ENCODE measurements at regions not wholly inside any gene's neighbourhood (a gene's known extent, or its start where the extent isn't known, plus 50 kb on each side); places are given as distances from the start of the nearest gene placed in this dataset.

- Histone ChIP-seq H3K23ac (ENCODE audit: low read length) (no peak overlapping the region), H3K36me3 (ENCODE audit: control insufficient read depth in 1 of 2, insufficient read depth in 2 of 2, low read length in 2 of 2) (no peaks in the 10 kb centered on the region), H3K4me2 (ENCODE audit: low read length) (no peak overlapping the region), H3K27me3 (ENCODE audit: insufficient read depth, low read length) (no peaks in the 10 kb centered on the region), H3K4me1 (ENCODE audit: control insufficient read depth in 1 of 2, insufficient read depth in 2 of 2, low read length in 2 of 2) (no peaks in the 10 kb centered on the region), H3K9me3 (ENCODE audit: insufficient read depth, low read depth, low read length) (no peaks in the 10 kb centered on the region), H2BK120ac (ENCODE audit: insufficient read depth, low read length, poor library complexity) (no peak overlapping the region), H2AK5ac (ENCODE audit: low read length) (no peak overlapping the region), H3K4ac (ENCODE audit: low read depth, low read length) (no peak overlapping the region), H3K79me1 (ENCODE audit: low read length) (no peaks in the 10 kb centered on the region), H2BK12ac (ENCODE audit: low read length) (no peak overlapping the region), H4K12ac (ENCODE audit: low read depth, low read length) (no peak overlapping the region), H3K79me2 (ENCODE audit: control insufficient read depth, insufficient read depth, low read length, poor library complexity) (no peaks in the 10 kb centered on the region), H3K4me3 (ENCODE audit: low read depth, low read length) (no peak overlapping the region), H3K27ac (ENCODE audit: low read depth, low read length) (no peak overlapping the region), H4K91ac (ENCODE audit: low read depth, low read length) (no peak overlapping the region), H2BK5ac (ENCODE audit: low read depth, low read length, poor library complexity) (no peak overlapping the region), H3K9ac (ENCODE audit: low read length) (no peak overlapping the region), H2AFZ (ENCODE audit: insufficient read depth, low read length, poor library complexity) (no peak overlapping the region), H3K18ac (ENCODE audit: low read length) (no peak overlapping the region), H3K14ac (ENCODE audit: low read length) (no peak overlapping the region), H4K8ac (ENCODE audit: low read depth, low read length) (no peak overlapping the region)
- WGBS (ENCODE audit: extremely low coverage, insufficient coverage, insufficient read length), result no CpG with 5 or more reads among the region's 3 CpGs
- DNase-seq, result no peak
Observed at GRCh38 chr11:121749691-121750090, 296.9 kb upstream of the SORL1-AS1 start.

DNA sequence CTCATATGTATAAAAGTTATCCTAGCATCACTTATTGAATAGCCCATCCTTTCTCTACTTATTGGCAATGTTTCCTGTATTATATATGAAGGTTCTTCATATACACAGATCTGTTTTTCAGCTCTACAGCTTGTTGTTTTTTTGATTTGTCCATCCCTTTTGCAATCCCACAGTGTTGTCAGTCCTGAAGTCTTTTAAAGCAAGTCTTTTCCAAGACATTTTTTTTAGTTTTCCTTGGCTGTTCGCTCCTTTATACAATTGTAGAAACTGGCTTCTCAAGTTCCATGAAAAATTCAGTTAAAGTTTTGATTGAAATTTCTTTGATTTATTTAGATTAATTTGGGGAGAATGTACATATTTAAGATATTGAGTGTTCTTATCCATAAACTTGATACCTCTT is 295.3 kb upstream of the SORL1-AS1 start:
- no peak overlapping the region for H3K4me2 ChIP-seq (ENCODE audit: low read length)
- H4K8ac ChIP-seq (ENCODE audit: low read depth, low read length), result no peak overlapping the region
- no peaks in the 10 kb centered on the region for H3K79me1 ChIP-seq (ENCODE audit: low read length)

GRCh38 chr11:121743285-121743684 is 290.5 kb upstream of the SORL1-AS1 start:
- H3K4me1 ChIP-seq (ENCODE audit: control insufficient read depth in 1 of 2, insufficient read depth in 2 of 2, low read length in 2 of 2), result no peaks in the 10 kb centered on the region
- H3K27me3 ChIP-seq (ENCODE audit: insufficient read depth, low read length), result no peaks in the 10 kb centered on the region
- WGBS (ENCODE audit: extremely low coverage, insufficient coverage, insufficient read length), result no CpG with 5 or more reads among the region's 1 CpG
- H3K14ac ChIP-seq (ENCODE audit: low read length), result no peak overlapping the region
- no peaks in the 10 kb centered on the region for H3K79me2 ChIP-seq (ENCODE audit: control insufficient read depth, insufficient read depth, low read length, poor library complexity)
- H3K4me2 ChIP-seq (ENCODE audit: low read length), result no peak overlapping the region
- no peak overlapping the region for H3K27ac ChIP-seq (ENCODE audit: low read depth, low read length)
- H3K4ac ChIP-seq (ENCODE audit: low read depth, low read length), result no peak overlapping the region
- no peaks in the 10 kb centered on the region for H3K9me3 ChIP-seq (ENCODE audit: insufficient read depth, low read depth, low read length)
- H2AK5ac ChIP-seq (ENCODE audit: low read length), result no peak overlapping the region
- no peak overlapping the region for H3K4me3 ChIP-seq (ENCODE audit: low read depth, low read length)
- H3K79me1 ChIP-seq (ENCODE audit: low read length), result no peaks in the 10 kb centered on the region
- H2AFZ ChIP-seq (ENCODE audit: insufficient read depth, low read length, poor library complexity), result no peak overlapping the region
- no peak overlapping the region for H2BK120ac ChIP-seq (ENCODE audit: insufficient read depth, low read length, poor library complexity)
- no peaks in the 10 kb centered on the region for H3K36me3 ChIP-seq (ENCODE audit: control insufficient read depth in 1 of 2, insufficient read depth in 2 of 2, low read length in 2 of 2)
- H4K12ac ChIP-seq (ENCODE audit: low read depth, low read length), result no peak overlapping the region
- no peak overlapping the region for H2BK12ac ChIP-seq (ENCODE audit: low read length)
- H3K23ac ChIP-seq (ENCODE audit: low read length), result no peak overlapping the region
- no peak overlapping the region for H2BK5ac ChIP-seq (ENCODE audit: low read depth, low read length, poor library complexity)
- no peak overlapping the region for H3K18ac ChIP-seq (ENCODE audit: low read length)
- no peak overlapping the region for H3K9ac ChIP-seq (ENCODE audit: low read length)
- no peak overlapping the region for H4K8ac ChIP-seq (ENCODE audit: low read depth, low read length)
- DNase-seq, result no peak
- H4K91ac ChIP-seq (ENCODE audit: low read depth, low read length), result no peak overlapping the region

More for the DNA sequence above, 295.3 kb upstream of the SORL1-AS1 start:
- H3K4me3 ChIP-seq (ENCODE audit: low read depth, low read length), result no peak overlapping the region
- H3K36me3 ChIP-seq (ENCODE audit: control insufficient read depth in 1 of 2, insufficient read depth in 2 of 2, low read length in 2 of 2), result no peaks in the 10 kb centered on the region
- H2BK120ac ChIP-seq (ENCODE audit: insufficient read depth, low read length, poor library complexity), result no peak overlapping the region
- no peak overlapping the region for H4K91ac ChIP-seq (ENCODE audit: low read depth, low read length)
- no peak overlapping the region for H2AK5ac ChIP-seq (ENCODE audit: low read length)
- H3K9ac ChIP-seq (ENCODE audit: low read length), result no peak overlapping the region
- H2AFZ ChIP-seq (ENCODE audit: insufficient read depth, low read length, poor library complexity), result no peak overlapping the region
- no peak overlapping the region for H3K27ac ChIP-seq (ENCODE audit: low read depth, low read length)
- H2BK12ac ChIP-seq (ENCODE audit: low read length), result no peak overlapping the region
- no peaks in the 10 kb centered on the region for H3K79me2 ChIP-seq (ENCODE audit: control insufficient read depth, insufficient read depth, low read length, poor library complexity)
- no peak overlapping the region for H4K12ac ChIP-seq (ENCODE audit: low read depth, low read length)
- H3K18ac ChIP-seq (ENCODE audit: low read length), result no peak overlapping the region
- H3K14ac ChIP-seq (ENCODE audit: low read length), result no peak overlapping the region
- no peak overlapping the region for H3K4ac ChIP-seq (ENCODE audit: low read depth, low read length)
- no peak overlapping the region for H3K23ac ChIP-seq (ENCODE audit: low read length)
- H3K9me3 ChIP-seq (ENCODE audit: insufficient read depth, low read depth, low read length), result no peaks in the 10 kb centered on the region
- no peak overlapping the region for H2BK5ac ChIP-seq (ENCODE audit: low read depth, low read length, poor library complexity)
- no peaks in the 10 kb centered on the region for H3K27me3 ChIP-seq (ENCODE audit: insufficient read depth, low read length)
- no CpG with 5 or more reads among the region's 1 CpG for WGBS (ENCODE audit: extremely low coverage, insufficient coverage, insufficient read length)
- no peak for DNase-seq
- H3K4me1 ChIP-seq (ENCODE audit: control insufficient read depth in 1 of 2, insufficient read depth in 2 of 2, low read length in 2 of 2), result no peaks in the 10 kb centered on the region

DNA sequence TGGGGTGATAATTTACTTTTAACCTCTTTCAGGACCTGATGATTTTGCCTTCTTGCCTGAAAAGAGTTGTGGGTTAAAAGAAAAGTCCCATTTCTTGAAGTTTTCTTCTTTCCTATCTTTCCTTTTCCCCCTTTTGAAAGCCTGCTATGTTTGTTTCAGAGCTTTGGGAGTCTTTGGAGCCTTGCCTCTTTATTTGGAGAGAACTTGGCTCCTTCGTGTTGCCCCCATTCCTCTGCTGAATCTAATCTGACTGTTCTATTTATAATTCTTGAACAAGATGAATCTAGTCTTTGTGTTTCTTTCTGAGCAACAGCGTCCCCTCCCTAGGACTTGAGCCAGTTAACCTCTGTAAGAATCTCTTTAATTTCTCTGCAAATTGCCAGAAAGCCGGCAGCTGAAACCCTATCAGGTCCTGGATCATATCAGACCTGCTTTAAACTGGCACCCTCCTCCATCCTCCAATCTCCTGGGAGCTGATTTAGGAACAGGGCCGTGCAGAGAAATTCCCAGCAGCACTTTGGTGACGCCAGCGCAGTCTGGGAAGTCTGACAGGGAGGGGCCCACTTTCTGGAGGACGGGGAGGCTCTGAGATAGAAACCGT is 289.1 kb upstream of the SORL1-AS1 start:
- H3K27me3 ChIP-seq (ENCODE audit: insufficient read depth, low read length), result no peaks in the 10 kb centered on the region
- H3K79me1 ChIP-seq (ENCODE audit: low read length), result no peaks in the 10 kb centered on the region
- no peaks in the 10 kb centered on the region for H3K9me3 ChIP-seq (ENCODE audit: insufficient read depth, low read depth, low read length)
- H3K4me2 ChIP-seq (ENCODE audit: low read length), result no peak overlapping the region
- no peak overlapping the region for H3K9ac ChIP-seq (ENCODE audit: low read length)
- H2BK5ac ChIP-seq (ENCODE audit: low read depth, low read length, poor library complexity), result no peak overlapping the region
- WGBS (ENCODE audit: extremely low coverage, insufficient coverage, insufficient read length), result no CpG with 5 or more reads among the region's 8 CpGs
- no peak overlapping the region for H3K4ac ChIP-seq (ENCODE audit: low read depth, low read length)
- H3K4me3 ChIP-seq (ENCODE audit: low read depth, low read length), result no peak overlapping the region
- no peak overlapping the region for H3K14ac ChIP-seq (ENCODE audit: low read length)
- H2BK120ac ChIP-seq (ENCODE audit: insufficient read depth, low read length, poor library complexity), result no peak overlapping the region
- no peak overlapping the region for H3K23ac ChIP-seq (ENCODE audit: low read length)
- no peak overlapping the region for H4K12ac ChIP-seq (ENCODE audit: low read depth, low read length)
- no peaks in the 10 kb centered on the region for H3K79me2 ChIP-seq (ENCODE audit: control insufficient read depth, insufficient read depth, low read length, poor library complexity)
- no peak overlapping the region for H4K8ac ChIP-seq (ENCODE audit: low read depth, low read length)
- no peak overlapping the region for H3K18ac ChIP-seq (ENCODE audit: low read length)
- H3K4me1 ChIP-seq (ENCODE audit: control insufficient read depth in 1 of 2, insufficient read depth in 2 of 2, low read length in 2 of 2), result no peaks in the 10 kb centered on the region
- no peaks in the 10 kb centered on the region for H3K36me3 ChIP-seq (ENCODE audit: control insufficient read depth in 1 of 2, insufficient read depth in 2 of 2, low read length in 2 of 2)
- H4K91ac ChIP-seq (ENCODE audit: low read depth, low read length), result no peak overlapping the region
- no peak overlapping the region for H2AK5ac ChIP-seq (ENCODE audit: low read length)
- no peak overlapping the region for H3K27ac ChIP-seq (ENCODE audit: low read depth, low read length)
- H2BK12ac ChIP-seq (ENCODE audit: low read length), result no peak overlapping the region
- H2AFZ ChIP-seq (ENCODE audit: insufficient read depth, low read length, poor library complexity), result no peak overlapping the region
- no peak for DNase-seq
